Endothelial cell of umbilical vein (primary cell): ENCODE measurements at regions not wholly inside any gene's neighbourhood (a gene's known extent, or its start where the extent isn't known, plus 50 kb on each side); places are given as distances from the start of the nearest gene placed in this dataset.

Experiments
- BruUV-seq: library from RNA; stranded (reverse); fragments of 400-500 nt; replicated peaks from 2 replicates; lab custom pipeline; 2021; lab: Mats Ljungman, UMichigan
- CTCF ChIA-PET: fragments of 300-600, 350-600 bp; sonication (Branson Sonifier 250); formaldehyde crosslinking; loops from one replicate; lab custom pipeline; 2021; ENCODE audit warnings: antibody characterized with exemption, inconsistent platforms; lab: Charles Lee
- POLR2A ChIA-PET: fragments of 300-600, 350-600 bp; sonication (Branson Sonifier 250); formaldehyde crosslinking; loops from one replicate; lab custom pipeline; 2021; ENCODE audit warnings: antibody characterized with exemption, inconsistent platforms; lab: Charles Lee
- DNase-seq: peaks from one replicate; pipeline ENCODE4 v3.0.0-alpha.2; 2011; ENCODE audit warnings: low read depth, low spot score
- FAIRE-seq: peaks from 2 replicates; lab custom pipeline; 2011; peaks lifted over from hg19 to GRCh38; lab: Jason Lieb, UNC
- H2AFZ ChIP-seq: 2 replicates; pipeline ENCODE4 v1.6.0; 2012; ENCODE audit warnings: low read depth, low read length, control low read depth, inconsistent platforms
- H3K27ac ChIP-seq: 2 replicates; pipeline ENCODE4 v1.5.1; 2011; ENCODE audit warnings: low read depth, mild to moderate bottlenecking, control low read depth, low read length, moderate library complexity; ENCODE audit not compliant: insufficient read depth
- H3K27me3 ChIP-seq, 2 experiments: 2 replicates each; pipeline versions ENCODE4 v1.6.0 to v1.6.1; 2011; ENCODE audit warnings: low read length in 2 of 2, mixed read lengths in 1 of 2; ENCODE audit not compliant: control insufficient read depth in 2 of 2, insufficient read depth in 2 of 2
- H3K36me3 ChIP-seq, 2 experiments: 2 replicates in 1 of 2; 3 replicates in 1 of 2; pipeline ENCODE4 v1.5.1; 2011; ENCODE audit warnings: low read length in 2 of 2, mild to moderate bottlenecking in 1 of 2, moderate library complexity in 1 of 2; ENCODE audit not compliant: control insufficient read depth in 2 of 2, insufficient read depth in 2 of 2; ENCODE audit errors: extremely low read depth in 1 of 2
- H3K4me1 ChIP-seq: 3 replicates; pipeline ENCODE4 v1.5.1; 2011; ENCODE audit warnings: mild to moderate bottlenecking, low read length; ENCODE audit not compliant: control insufficient read depth, insufficient read depth; ENCODE audit errors: extremely low read depth
- H3K4me2 ChIP-seq: 2 replicates; pipeline ENCODE4 v1.6.1; 2011; ENCODE audit warnings: low read length, control low read depth, mixed read lengths; ENCODE audit not compliant: insufficient read depth
- H3K4me3 ChIP-seq, 3 experiments: fragments of 200-600 bp in 1 of 3; sonication (generic), shearing (Covaris generic) in 1 of 3; replicated peaks in 1 of 3; 2 replicates each; pipeline ENCODE4 v1.5.1; 2011 to 2016; ENCODE audit warnings: control low read depth in 3 of 3, low read length in 3 of 3, mild to moderate bottlenecking in 2 of 3, inconsistent platforms in 1 of 3, low read depth in 1 of 3, moderate library complexity in 1 of 3; ENCODE audit not compliant: insufficient read depth in 1 of 3
- H3K79me2 ChIP-seq: 2 replicates; pipeline ENCODE4 v1.6.0; 2012; ENCODE audit warnings: low read length, inconsistent platforms; ENCODE audit not compliant: control insufficient read depth, insufficient read depth
- H3K9ac ChIP-seq: replicated peaks from 2 replicates; pipeline ENCODE3; 2011; ENCODE audit warnings: low read length, control low read depth; ENCODE audit not compliant: insufficient read depth; ENCODE audit errors: extremely low read depth
- H3K9me1 ChIP-seq: replicated peaks from 3 replicates; pipeline ENCODE4 v1.6.0; 2011; ENCODE audit warnings: mild to moderate bottlenecking, low read length; ENCODE audit not compliant: control insufficient read depth, insufficient read depth; ENCODE audit errors: extremely low read depth
- H3K9me3 ChIP-seq: replicated peaks from 2 replicates; pipeline ENCODE4 v1.5.1; 2012; ENCODE audit warnings: low read length, inconsistent platforms; ENCODE audit not compliant: control insufficient read depth, insufficient read depth
- H4K20me1 ChIP-seq: replicated peaks from 2 replicates; pipeline ENCODE3; 2011; ENCODE audit warnings: mild to moderate bottlenecking, low read length; ENCODE audit not compliant: control insufficient read depth, insufficient read depth; ENCODE audit errors: extremely low read depth
- EZH2 ChIP-seq: IDR thresholded peaks from 2 replicates; pipeline ENCODE4 v1.6.1; 2012; ENCODE audit warnings: borderline replicate concordance, low read depth, mild to moderate bottlenecking, moderate library complexity, low read length, inconsistent platforms; ENCODE audit not compliant: severe bottlenecking
- FOS ChIP-seq: IDR thresholded peaks from 2 replicates; pipeline ENCODE4 v1.6.1; 2011; ENCODE audit warnings: mild to moderate bottlenecking, low read length, moderate library complexity, borderline replicate concordance; ENCODE audit not compliant: insufficient read depth
- GATA2 ChIP-seq: IDR thresholded peaks from 2 replicates; pipeline ENCODE4 v1.7.0; 2011; ENCODE audit warnings: low read depth, mild to moderate bottlenecking, moderate library complexity, mixed read lengths, low read length; ENCODE audit not compliant: insufficient read length, insufficient read depth
- JUN ChIP-seq: IDR thresholded peaks from 2 replicates; pipeline ENCODE4 v1.6.1; 2011; ENCODE audit warnings: borderline replicate concordance, low read depth; ENCODE audit not compliant: insufficient read length, insufficient read depth
- MYC ChIP-seq: IDR thresholded peaks from one replicate; pipeline ENCODE4 v1.6.1; 2011; ENCODE audit warnings: mild to moderate bottlenecking, low read depth, low read length
- POLR2A ChIP-seq: IDR thresholded peaks from 2 replicates; pipeline ENCODE4 v1.6.1; 2012; ENCODE audit warnings: low read depth, mild to moderate bottlenecking, control low read depth, low read length
- POLR2AphosphoS5 ChIP-seq: IDR thresholded peaks from 2 replicates; pipeline ENCODE4 v1.6.1; 2012; ENCODE audit warnings: low read depth, mild to moderate bottlenecking, control low read depth, low read length, moderate library complexity; ENCODE audit not compliant: insufficient read depth
- dilution Hi-C: fragments of 300-500 bp; cut with MboI; formaldehyde crosslinking; loops from one replicate; pipeline ENCODE4 v1.15.0; 2019; ENCODE audit warnings: low sequenced_read_pairs; ENCODE audit not compliant: extremely low pct_ligation_motif_present
- intact Hi-C: fragments of 100-400 bp; cut with micrococcal nuclease; formaldehyde crosslinking; loops from one replicate; pipeline ENCODE4 v1.10.0; 2022
- TF ChIP-seq, protein P1 (sequence below): IDR thresholded peaks from 2 replicates; pipeline ENCODE4 v1.6.1; 2011; ENCODE audit not compliant: insufficient read depth, insufficient read length
- TF ChIP-seq, protein P2 (sequence below), 2 donors: IDR thresholded peaks; 1 replicate in 1 of 2; 2 replicates in 1 of 2; pipeline ENCODE4 v1.5.1; 2011; ENCODE audit warnings: low read length in 2 of 2, mild to moderate bottlenecking in 2 of 2, moderate library complexity in 2 of 2, control low read depth in 1 of 2, inconsistent platforms in 1 of 2, low read depth in 1 of 2; ENCODE audit not compliant: insufficient read depth in 1 of 2; ENCODE audit errors: extremely low read depth in 1 of 2

- Histone ChIP-seq H3K4me2 (no peak overlapping the region), H3K4me3 (no peak overlapping the region), H3K9ac (no peak overlapping the region), H3K9me3 (no peaks in the 10 kb centered on the region), H2AFZ (no peak overlapping the region), H3K4me1 (no peaks in the 10 kb centered on the region), H3K27me3 (no peaks in the 10 kb centered on the region), H3K79me2 (no peaks in the 10 kb centered on the region), H4K20me1 (no peaks in the 10 kb centered on the region), H3K36me3 (no peaks in the 10 kb centered on the region), H3K9me1 (no peaks in the 10 kb centered on the region), H3K27ac (no peak overlapping the region)
- no peak for FAIRE-seq
- intact Hi-C loops = no loop called here
- CTCF ChIA-PET = interaction anchor here (1.0 kb wide), 1 partner anchor 265 kb away, joined by 3 read pairs; no protein-coding TSS in a partner anchor
- no peak for TF ChIP-seq POLR2A
- TF ChIP-seq POLR2AphosphoS5 = no peak
- TF ChIP-seq JUN = no peak
- TF ChIP-seq, protein P1, sequence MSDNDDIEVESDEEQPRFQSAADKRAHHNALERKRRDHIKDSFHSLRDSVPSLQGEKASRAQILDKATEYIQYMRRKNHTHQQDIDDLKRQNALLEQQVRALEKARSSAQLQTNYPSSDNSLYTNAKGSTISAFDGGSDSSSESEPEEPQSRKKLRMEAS = no peak
- TF ChIP-seq FOS = no peak
- POLR2A ChIA-PET = no interaction called here
- DNase-seq = no peak
- BruUV-seq = no TSS peak
- dilution Hi-C loops = no loop called here
These were observed 107.3 kb upstream of the STARD3NL start for GRCh38 chr7:38070718-38071117.

DNA sequence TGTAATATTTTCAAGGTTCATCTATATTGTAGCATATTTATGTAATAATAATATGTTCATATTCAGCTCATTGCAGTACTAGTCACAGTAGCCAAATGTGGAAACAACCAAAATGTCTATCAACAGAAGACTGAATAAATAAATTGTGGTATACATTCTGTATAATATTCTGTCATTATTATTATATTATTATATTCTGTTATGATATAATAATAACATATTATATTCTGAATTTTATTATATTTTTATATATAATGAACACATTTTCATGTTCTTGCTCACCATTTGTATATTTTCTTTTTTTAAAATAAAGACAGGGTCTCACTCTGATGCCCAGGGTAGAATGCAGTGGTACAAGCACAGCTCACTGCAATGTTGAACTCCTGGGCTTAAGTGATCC, 91.2 kb upstream of the STARD3NL start:
- dilution Hi-C loops (no loop called here), intact Hi-C loops (no loop called here)
- no peaks in the 10 kb centered on the region for H3K4me1 ChIP-seq
- no peak overlapping the region for H3K27ac ChIP-seq
- H3K36me3 ChIP-seq = no peaks in the 10 kb centered on the region
- no peak overlapping the region for H3K4me2 ChIP-seq
- H3K9me3 ChIP-seq = no peaks in the 10 kb centered on the region
- H3K9ac ChIP-seq = no peak overlapping the region
- H4K20me1 ChIP-seq = no peaks in the 10 kb centered on the region
- FAIRE-seq (no peak), DNase-seq (no peak)
- H2AFZ ChIP-seq = no peak overlapping the region
- H3K9me1 ChIP-seq = no peaks in the 10 kb centered on the region
- ChIA-PET POLR2A (no interaction called here), CTCF (no interaction called here)
- H3K4me3 ChIP-seq = no peak overlapping the region
- BruUV-seq = no TSS peak
- H3K79me2 ChIP-seq = no peaks in the 10 kb centered on the region
- no peaks in the 10 kb centered on the region for H3K27me3 ChIP-seq
- TF ChIP-seq, protein P2, sequence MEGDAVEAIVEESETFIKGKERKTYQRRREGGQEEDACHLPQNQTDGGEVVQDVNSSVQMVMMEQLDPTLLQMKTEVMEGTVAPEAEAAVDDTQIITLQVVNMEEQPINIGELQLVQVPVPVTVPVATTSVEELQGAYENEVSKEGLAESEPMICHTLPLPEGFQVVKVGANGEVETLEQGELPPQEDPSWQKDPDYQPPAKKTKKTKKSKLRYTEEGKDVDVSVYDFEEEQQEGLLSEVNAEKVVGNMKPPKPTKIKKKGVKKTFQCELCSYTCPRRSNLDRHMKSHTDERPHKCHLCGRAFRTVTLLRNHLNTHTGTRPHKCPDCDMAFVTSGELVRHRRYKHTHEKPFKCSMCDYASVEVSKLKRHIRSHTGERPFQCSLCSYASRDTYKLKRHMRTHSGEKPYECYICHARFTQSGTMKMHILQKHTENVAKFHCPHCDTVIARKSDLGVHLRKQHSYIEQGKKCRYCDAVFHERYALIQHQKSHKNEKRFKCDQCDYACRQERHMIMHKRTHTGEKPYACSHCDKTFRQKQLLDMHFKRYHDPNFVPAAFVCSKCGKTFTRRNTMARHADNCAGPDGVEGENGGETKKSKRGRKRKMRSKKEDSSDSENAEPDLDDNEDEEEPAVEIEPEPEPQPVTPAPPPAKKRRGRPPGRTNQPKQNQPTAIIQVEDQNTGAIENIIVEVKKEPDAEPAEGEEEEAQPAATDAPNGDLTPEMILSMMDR (IDR thresholded peaks at IDR 0.05; ENCODE audit: extremely low read depth in 1 of 2, insufficient read depth in 1 of 2, low read depth in 1 of 2, low read length in 2 of 2) = no peak
- TF ChIP-seq POLR2A (no peak), JUN (no peak), POLR2AphosphoS5 (no peak), MYC (no peak), FOS (no peak), GATA2 (no peak), EZH2 (no peak)
- TF ChIP-seq, protein P1 = no peak
